H9 (cell line): ENCODE measurements at regions not wholly inside any gene's neighbourhood (a gene's known extent, or its start where the extent isn't known, plus 50 kb on each side); places are given as distances from the start of the nearest gene placed in this dataset.

Source experiments
- DNase-seq: peaks from one replicate; pipeline ENCODE4 v3.0.0-alpha.2; 2017
- H2AFZ ChIP-seq: one replicate; pipeline ENCODE4 v1.6.1; 2013; ENCODE audit warnings: mild to moderate bottlenecking, low read length, control low read depth, moderate library complexity
- H2AK5ac ChIP-seq: 2 replicates; pipeline ENCODE4 v1.6.1; 2013; ENCODE audit warnings: low read length, control low read depth, mixed read lengths; ENCODE audit not compliant: insufficient read length
- H2BK120ac ChIP-seq: one replicate; pipeline ENCODE4 v1.6.1; 2013; ENCODE audit warnings: low read depth, mild to moderate bottlenecking, low read length, control low read depth, inconsistent platforms; ENCODE audit not compliant: poor library complexity, severe bottlenecking
- H2BK12ac ChIP-seq: 2 replicates; pipeline ENCODE4 v1.6.1; 2013; ENCODE audit warnings: low read length, control low read depth, mixed read lengths, low read depth; ENCODE audit not compliant: insufficient read length
- H2BK15ac ChIP-seq: 2 replicates; pipeline ENCODE4 v1.6.1; 2013; ENCODE audit warnings: low read depth, low read length, control low read depth
- H2BK20ac ChIP-seq: one replicate; pipeline ENCODE4 v1.6.1; 2013; ENCODE audit warnings: low read depth, mild to moderate bottlenecking, low read length, control low read depth, inconsistent platforms; ENCODE audit not compliant: poor library complexity, severe bottlenecking
- H2BK5ac ChIP-seq: 2 replicates; pipeline ENCODE4 v1.6.1; 2013; ENCODE audit warnings: low read length, control low read depth, mixed read lengths; ENCODE audit not compliant: insufficient read length
- H3K14ac ChIP-seq: 2 replicates; pipeline ENCODE4 v1.6.1; 2013; ENCODE audit warnings: low read length, control low read depth; ENCODE audit not compliant: insufficient read depth
- H3K18ac ChIP-seq: 2 replicates; pipeline ENCODE4 v1.6.1; 2013; ENCODE audit warnings: low read depth, mild to moderate bottlenecking, mixed read lengths, low read length, control low read depth; ENCODE audit not compliant: insufficient read length
- H3K23ac ChIP-seq: 2 replicates; pipeline ENCODE4 v1.6.1; 2013; ENCODE audit warnings: low read length, control low read depth, mixed read lengths, low read depth; ENCODE audit not compliant: insufficient read length
- H3K23me2 ChIP-seq: 2 replicates; pipeline ENCODE4 v1.6.1; 2013; ENCODE audit warnings: low read depth, mild to moderate bottlenecking, mixed read lengths, low read length, control low read depth; ENCODE audit not compliant: insufficient read length, poor library complexity, severe bottlenecking
- H3K27ac ChIP-seq: 2 replicates; pipeline ENCODE4 v1.5.1; 2013; ENCODE audit warnings: low read length, control low read depth, mixed read lengths, low read depth; ENCODE audit not compliant: insufficient read length
- H3K27me3 ChIP-seq: 2 replicates; pipeline ENCODE4 v1.6.1; 2013; ENCODE audit warnings: low read length, control low read depth, inconsistent platforms; ENCODE audit not compliant: insufficient read depth
- H3K4ac ChIP-seq: 2 replicates; pipeline ENCODE4 v1.6.1; 2013; ENCODE audit warnings: low read depth, mild to moderate bottlenecking, control low read depth, inconsistent platforms, low read length, moderate library complexity
- H3K4me1 ChIP-seq: 2 replicates; pipeline ENCODE4 v1.6.1; 2013; ENCODE audit warnings: low read length, control low read depth, inconsistent platforms; ENCODE audit not compliant: insufficient read depth
- H3K4me2 ChIP-seq: 2 replicates; pipeline ENCODE4 v1.6.1; 2013; ENCODE audit warnings: low read length, control low read depth, mixed read lengths; ENCODE audit not compliant: insufficient read length, insufficient read depth
- H3K56ac ChIP-seq: 2 replicates; pipeline ENCODE4 v1.6.1; 2013; ENCODE audit warnings: low read depth, mild to moderate bottlenecking, mixed read lengths, low read length, control low read depth; ENCODE audit not compliant: insufficient read length
- H3K79me1 ChIP-seq: 2 replicates; pipeline ENCODE4 v1.6.1; 2013; ENCODE audit warnings: low read depth, mild to moderate bottlenecking, moderate library complexity, low read length, control low read depth, inconsistent platforms; ENCODE audit not compliant: insufficient read depth, poor library complexity, severe bottlenecking
- H3K79me2 ChIP-seq: 2 replicates; pipeline ENCODE4 v1.6.1; 2013; ENCODE audit warnings: low read length, control low read depth, inconsistent platforms; ENCODE audit not compliant: insufficient read depth
- H3K9ac ChIP-seq: 2 replicates; pipeline ENCODE4 v1.6.1; 2013; ENCODE audit warnings: low read length, control low read depth, mixed read lengths; ENCODE audit not compliant: insufficient read length; ENCODE audit errors: extremely low read depth
- H3K9me3 ChIP-seq: one replicate; pipeline ENCODE4 v1.6.1; 2013; ENCODE audit warnings: low read depth, low read length, inconsistent platforms; ENCODE audit not compliant: control insufficient read depth
- H3T11ph ChIP-seq: one replicate; pipeline ENCODE4 v1.6.1; 2013; ENCODE audit warnings: mild to moderate bottlenecking, low read length, control low read depth, inconsistent platforms
- H4K20me1 ChIP-seq: one replicate; pipeline ENCODE4 v1.6.1; 2013; ENCODE audit not compliant: control insufficient read depth, insufficient read length, insufficient read depth
- H4K5ac ChIP-seq: 2 replicates; pipeline ENCODE4 v1.6.1; 2013; ENCODE audit warnings: low read depth, mild to moderate bottlenecking, mixed read lengths, low read length, control low read depth; ENCODE audit not compliant: insufficient read length
- H4K8ac ChIP-seq: replicated peaks from 2 replicates; pipeline ENCODE4 v1.6.1; 2013; ENCODE audit warnings: low read length, control low read depth, mixed read lengths, low read depth; ENCODE audit not compliant: insufficient read length
- H4K91ac ChIP-seq: 2 replicates; pipeline ENCODE4 v1.6.1; 2013; ENCODE audit warnings: low read depth, mild to moderate bottlenecking, moderate library complexity, mixed read lengths, low read length, control low read depth; ENCODE audit not compliant: insufficient read length
- H3K27ac Mint-ChIP-seq, 3 experiments: 2 replicates in 2 of 3; 3 replicates in 1 of 3; pipeline ENCODE4 v1.8.0; 2020 to 2021; ENCODE audit warnings: mixed read lengths in 3 of 3, mild to moderate bottlenecking in 1 of 3, moderate library complexity in 1 of 3
- H3K27me3 Mint-ChIP-seq: 2 replicates; pipeline ENCODE4 v1.8.0; 2021; ENCODE audit warnings: low read depth, mild to moderate bottlenecking, moderate library complexity, mixed read lengths
- H3K36me3 Mint-ChIP-seq, 3 experiments: 2 replicates in 2 of 3; 3 replicates in 1 of 3; pipeline ENCODE4 v1.8.0; 2020 to 2021; ENCODE audit warnings: low read depth in 3 of 3, mixed read lengths in 3 of 3; ENCODE audit not compliant: insufficient read depth in 1 of 3
- H3K4me1 Mint-ChIP-seq, 2 experiments: 2 replicates each; pipeline ENCODE4 v1.8.0; 2020; ENCODE audit warnings: mixed read lengths in 2 of 2
- H3K4me3 Mint-ChIP-seq, 2 experiments: 2 replicates in 1 of 2; 3 replicates in 1 of 2; pipeline ENCODE4 v1.8.0; 2020 to 2021; ENCODE audit warnings: mild to moderate bottlenecking in 2 of 2, mixed read lengths in 2 of 2, moderate library complexity in 1 of 2
- H3K9me3 Mint-ChIP-seq, 2 experiments: 2 replicates in 1 of 2; 3 replicates in 1 of 2; pipeline ENCODE4 v1.8.0; 2020; ENCODE audit warnings: mild to moderate bottlenecking in 2 of 2, mixed read lengths in 2 of 2, moderate library complexity in 1 of 2
- CTCF ChIP-seq: fragments of 200-600 bp; sonication (generic); conservative IDR thresholded peaks from 3 replicates; pipeline ENCODE4 v1.8.0; 2021; ENCODE audit warnings: antibody characterized with exemption, mild to moderate bottlenecking
- WGBS: extraction: QIAGEN DNeasy Blood & Tissue Kit; methylation state at CpG from one replicate; pipeline ENCODE4 v1.1.7; 2013; ENCODE audit warnings: missing lambda C conversion rate, low lambda C conversion rate, mixed read lengths; ENCODE audit not compliant: insufficient read length; ENCODE audit errors: extremely low coverage; 5-methylcytosine and 5-hydroxymethylcytosine counted together

- Histone ChIP-seq H3K4me1 (no peaks in the 10 kb centered on the region), H4K20me1 (no peaks in the 10 kb centered on the region), H2AK5ac (no peak overlapping the region), H2BK12ac (no peak overlapping the region), H3K56ac (no peak overlapping the region), H3K23me2 (no peaks in the 10 kb centered on the region), H2BK5ac (no peak overlapping the region), H4K8ac (no peak overlapping the region), H3K9me3 (no peaks in the 10 kb centered on the region), H4K91ac (no peak overlapping the region), H4K5ac (no peak overlapping the region), H3T11ph (no peak overlapping the region), H3K23ac (no peak overlapping the region), H2BK15ac (no peak overlapping the region), H3K27me3 (no peaks in the 10 kb centered on the region), H3K4ac (no peak overlapping the region), H3K9ac (no peak overlapping the region), H2BK20ac (no peak overlapping the region), H2BK120ac (no peak overlapping the region), H3K27ac (no peak overlapping the region), H3K4me2 (no peak overlapping the region), H2AFZ (no peak overlapping the region), H3K18ac (no peak overlapping the region), H3K14ac (no peak overlapping the region), H3K79me2 (no peaks in the 10 kb centered on the region), H3K79me1 (no peaks in the 10 kb centered on the region)
- TF ChIP-seq CTCF = no peak
- no CpG with 5 or more reads among the region's 5 CpGs for WGBS
- no peak for DNase-seq
- Mint-ChIP-seq H3K4me1 (no peaks in the 10 kb centered on the region), H3K9me3 (no peaks in the 10 kb centered on the region), H3K36me3 (no peaks in the 10 kb centered on the region), H3K4me3 (no peak overlapping the region), H3K27me3 (no peaks in the 10 kb centered on the region), H3K27ac (no peak overlapping the region)
Observed at GRCh38 chr5:53165431-53166182, 56.0 kb upstream of the MOCS2 start.
